Mesodermal cell (in vitro differentiated cells): ENCODE measurements at regions not wholly inside any gene's neighbourhood (a gene's known extent, or its start where the extent isn't known, plus 50 kb on each side); places are given as distances from the start of the nearest gene placed in this dataset.
"Not testable (repeated sequence)": the region's sequence is repeated elsewhere in the genome, so short reads cannot be mapped to it uniquely, and the experiment has no call there.

ENCODE experiments used
- H3K27ac ChIP-seq: 2 replicates; pipeline ENCODE4 v1.7.0; 2013; ENCODE audit warnings: mild to moderate bottlenecking, low read depth, low read length, moderate library complexity; ENCODE audit not compliant: severe bottlenecking
- H3K36me3 ChIP-seq: 2 replicates; pipeline ENCODE4 v1.7.1; 2013; ENCODE audit warnings: mild to moderate bottlenecking, low read length, moderate library complexity; ENCODE audit not compliant: control insufficient read depth, insufficient read depth
- H3K4me1 ChIP-seq: one replicate; pipeline ENCODE4 v1.7.1; 2013; ENCODE audit warnings: mild to moderate bottlenecking, low read length; ENCODE audit not compliant: insufficient read depth, control insufficient read depth, poor library complexity, severe bottlenecking
- H3K4me3 ChIP-seq: 2 replicates; pipeline ENCODE4 v1.7.0; 2013; ENCODE audit warnings: low read length, control low read depth, mild to moderate bottlenecking; ENCODE audit not compliant: insufficient read depth, poor library complexity, severe bottlenecking; ENCODE audit errors: extremely low read depth
- H3K9me3 ChIP-seq: 2 replicates; pipeline ENCODE4 v1.7.1; 2013; ENCODE audit warnings: mild to moderate bottlenecking, low read length, moderate library complexity; ENCODE audit not compliant: control insufficient read depth
- WGBS, 2 experiments: methylation state at CpG; one replicate each; pipeline ENCODE4 v1.1.5; 2013; ENCODE audit warnings: missing lambda C conversion rate in 2 of 2; ENCODE audit not compliant: insufficient coverage in 2 of 2; 5-methylcytosine and 5-hydroxymethylcytosine counted together

DNA sequence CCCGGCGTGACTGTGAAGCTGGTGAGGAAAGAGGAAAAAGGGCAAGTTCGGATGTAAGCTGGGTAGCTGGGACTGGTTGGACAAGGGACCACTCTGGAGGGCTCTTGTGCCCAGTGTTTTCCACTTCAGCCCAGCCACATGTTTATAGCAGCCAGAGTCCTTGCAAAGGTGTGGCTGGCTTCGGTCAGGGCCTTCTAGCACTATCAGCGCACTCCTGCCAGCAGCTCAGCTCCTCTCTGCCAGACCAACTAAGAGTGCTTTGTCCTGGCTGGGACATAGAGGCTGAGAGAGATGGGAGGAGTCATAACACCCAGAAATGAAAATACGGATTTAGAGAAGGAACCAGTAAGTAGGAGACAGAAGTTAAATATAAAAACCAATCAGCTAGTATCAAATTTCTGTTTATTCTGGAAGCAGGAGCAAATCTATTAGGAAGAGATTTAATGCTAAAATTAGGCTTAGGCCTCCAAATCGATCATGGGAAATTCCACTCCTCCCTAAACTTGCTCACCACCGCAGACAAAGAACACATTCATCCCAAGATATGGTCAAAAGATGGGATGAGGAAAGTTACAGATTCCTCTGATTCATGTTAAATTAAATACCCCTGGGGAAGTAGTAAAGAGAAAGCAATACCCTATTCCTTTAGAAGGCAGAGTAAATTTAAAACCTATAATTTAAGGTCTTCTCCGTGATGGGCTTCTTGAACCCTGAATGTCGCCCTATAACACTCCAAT, 135.0 kb downstream of the RALA start:
- no peak overlapping the region for H3K4me3 ChIP-seq
- H3K36me3 ChIP-seq, result no peaks in the 10 kb centered on the region
- H3K27ac ChIP-seq, result no peak overlapping the region
- 92 to 100% methylated on average over 4 to 5 of the region's 10 CpGs for WGBS, 2 experiments
- H3K9me3 ChIP-seq, result peaks cover 8% of the 10 kb centered on the region
- H3K4me1 ChIP-seq, result peaks cover 27% of the 10 kb centered on the region

DNA sequence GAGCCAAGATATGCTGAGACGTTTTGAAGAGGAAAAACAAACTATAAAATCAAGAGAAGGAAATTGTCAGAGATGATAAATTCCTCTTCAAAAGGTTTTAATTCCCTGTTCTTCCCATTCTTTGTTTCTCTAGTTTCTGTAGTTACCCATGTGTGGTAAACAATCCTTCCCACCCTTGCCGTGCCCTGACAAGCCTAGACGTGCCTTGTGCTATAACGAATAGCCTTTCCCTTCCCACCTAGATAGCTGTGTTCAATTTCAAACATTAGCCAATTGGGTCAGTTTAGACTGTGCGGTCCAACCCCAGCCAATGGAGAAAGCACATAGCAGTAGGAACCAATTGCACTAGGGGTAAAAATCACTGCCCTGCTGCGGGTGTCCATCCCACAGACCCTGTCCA, 138.1 kb downstream of the RALA start:
- no peak overlapping the region for H3K4me3 ChIP-seq
- H3K36me3 ChIP-seq, result no peaks in the 10 kb centered on the region
- peaks cover 8% of the 10 kb centered on the region for H3K9me3 ChIP-seq
- WGBS, 2 experiments, result 86 to 93% methylated on average over 4 to 5 of the region's 6 CpGs
- H3K27ac ChIP-seq, result no peak overlapping the region
- peaks cover 17% of the 10 kb centered on the region for H3K4me1 ChIP-seq

DNA sequence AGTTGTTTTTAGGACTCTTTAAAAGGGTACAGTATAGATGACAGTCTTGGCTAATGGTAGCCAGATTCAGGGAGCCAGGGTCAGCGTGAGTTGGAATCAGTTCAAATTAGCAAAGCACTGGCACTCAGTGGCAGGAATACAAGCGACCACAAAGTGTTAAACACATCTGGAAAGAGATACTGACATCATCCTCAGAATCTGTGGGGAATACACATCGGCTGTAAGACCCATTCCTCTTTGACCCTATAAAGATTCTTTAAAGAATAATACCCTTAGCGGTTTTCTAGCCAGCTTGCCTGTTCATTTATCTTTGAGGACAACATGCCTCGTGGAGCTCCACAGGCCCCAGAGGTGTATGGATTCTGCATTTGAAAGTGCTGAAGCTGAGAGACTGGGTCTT, 139.1 kb downstream of the RALA start:
- not testable (repeated sequence) for H3K27ac ChIP-seq, H3K36me3 ChIP-seq, H3K4me3 ChIP-seq, H3K9me3 ChIP-seq
- H3K4me1 ChIP-seq, result peaks cover 17% of the 10 kb centered on the region
- 74 to 93% methylated on average over 2 of the region's 5 CpGs for WGBS, 2 experiments

DNA sequence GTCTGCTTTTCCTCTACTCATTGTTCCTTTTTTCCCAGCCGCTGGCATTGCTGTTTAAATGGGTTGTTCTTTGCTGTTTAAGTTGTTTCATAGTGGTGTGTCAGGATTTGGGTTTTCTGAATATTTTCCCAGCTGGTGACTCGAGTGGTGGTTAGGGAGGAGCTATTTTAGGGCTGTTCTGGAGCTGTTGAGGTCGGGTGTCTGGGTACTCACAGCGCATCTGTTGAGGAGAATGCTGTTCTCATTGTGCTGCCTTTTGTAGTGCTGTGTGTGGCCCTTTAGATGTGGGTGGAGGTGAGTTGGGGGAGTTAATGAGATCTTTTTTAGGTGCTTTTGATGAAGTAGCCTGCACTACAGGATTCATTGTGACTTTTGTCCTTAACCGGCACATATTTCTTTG, 139.5 kb downstream of the RALA start:
- not testable (repeated sequence) for H3K27ac ChIP-seq, H3K36me3 ChIP-seq, H3K4me3 ChIP-seq, H3K9me3 ChIP-seq
- WGBS, 2 experiments, result 43 to 48% methylated on average over 3 of the region's 5 CpGs
- peaks cover 15% of the 10 kb centered on the region for H3K4me1 ChIP-seq

DNA sequence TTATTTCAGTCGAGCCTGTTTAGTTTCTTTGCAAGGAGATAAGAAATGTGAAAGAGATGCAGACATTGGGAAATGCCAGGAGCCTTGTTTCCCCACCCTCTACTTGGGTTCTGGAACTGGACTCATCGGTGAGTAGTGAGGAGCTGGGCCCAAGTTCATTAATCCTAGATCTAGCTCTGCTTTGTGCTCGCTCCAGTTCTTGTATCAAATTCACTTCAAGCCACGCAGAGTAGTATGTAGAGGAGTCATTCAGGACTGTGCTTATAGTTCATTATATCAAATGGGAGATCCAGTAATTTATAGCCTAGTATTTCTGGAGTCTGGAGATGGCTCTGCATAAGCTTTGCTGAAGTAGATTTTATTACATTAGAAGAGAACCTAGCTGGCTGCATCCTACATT, 142.5 kb downstream of the RALA start:
- not testable (repeated sequence) for H3K9me3 ChIP-seq, H3K36me3 ChIP-seq, H3K4me1 ChIP-seq, H3K27ac ChIP-seq, H3K4me3 ChIP-seq
- 94 to 100% methylated on average over 1 to 3 of the region's 4 CpGs for WGBS, 2 experiments

DNA sequence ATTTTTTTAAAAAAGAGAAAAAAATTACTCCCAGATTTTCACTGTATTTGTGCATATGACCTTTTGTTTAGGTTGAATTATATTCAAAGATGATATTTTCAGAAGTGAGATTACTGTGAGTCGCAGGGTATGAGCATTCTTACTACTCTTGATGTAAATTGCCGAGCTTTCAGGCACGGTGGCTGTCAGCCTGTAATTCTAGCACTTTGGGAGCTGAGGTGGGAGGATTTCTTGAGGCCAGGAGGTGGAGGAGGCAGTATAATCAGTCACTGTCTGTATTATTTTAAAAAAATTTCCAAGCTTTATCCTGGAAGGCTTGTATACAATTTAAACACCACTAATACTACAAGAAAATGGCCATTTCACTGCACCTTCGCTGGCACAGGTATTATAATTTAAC, 145.1 kb downstream of the RALA start:
- not testable (repeated sequence) for H3K4me3 ChIP-seq, H3K4me1 ChIP-seq, H3K9me3 ChIP-seq, H3K36me3 ChIP-seq, H3K27ac ChIP-seq
- no CpG with 5 or more reads among the region's 4 CpGs for WGBS, 2 experiments

DNA sequence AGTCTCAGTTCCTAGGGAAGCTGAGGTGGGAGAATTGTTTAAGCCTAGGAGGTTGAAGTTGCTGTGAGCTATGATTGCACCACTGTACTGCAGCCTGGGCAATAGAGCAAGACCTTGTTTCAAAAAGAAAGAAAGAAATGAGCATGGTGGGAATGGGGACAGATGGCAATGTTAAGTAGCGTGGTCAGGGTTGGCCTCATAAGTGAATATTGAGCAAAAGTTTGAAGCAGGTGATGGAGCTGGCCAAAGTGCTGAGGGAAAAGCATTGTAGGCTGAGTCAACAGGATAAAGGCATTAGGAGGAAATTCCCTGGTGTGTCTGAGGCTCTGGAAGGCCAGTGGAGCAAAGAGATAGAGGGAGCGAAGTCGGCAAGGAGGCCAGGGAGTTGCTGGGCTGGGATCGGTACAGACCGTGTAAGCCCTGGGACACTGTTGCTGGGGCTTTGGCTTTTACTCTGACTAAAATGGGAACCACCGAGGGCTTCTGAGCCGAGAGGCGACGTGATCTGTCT, 151.0 kb downstream of the RALA start:
- H3K4me3 ChIP-seq, H3K36me3 ChIP-seq, H3K4me1 ChIP-seq, H3K9me3 ChIP-seq, H3K27ac ChIP-seq: not testable (repeated sequence)
- 94 to 96% methylated on average over 9 of the region's 9 CpGs for WGBS, 2 experiments

DNA sequence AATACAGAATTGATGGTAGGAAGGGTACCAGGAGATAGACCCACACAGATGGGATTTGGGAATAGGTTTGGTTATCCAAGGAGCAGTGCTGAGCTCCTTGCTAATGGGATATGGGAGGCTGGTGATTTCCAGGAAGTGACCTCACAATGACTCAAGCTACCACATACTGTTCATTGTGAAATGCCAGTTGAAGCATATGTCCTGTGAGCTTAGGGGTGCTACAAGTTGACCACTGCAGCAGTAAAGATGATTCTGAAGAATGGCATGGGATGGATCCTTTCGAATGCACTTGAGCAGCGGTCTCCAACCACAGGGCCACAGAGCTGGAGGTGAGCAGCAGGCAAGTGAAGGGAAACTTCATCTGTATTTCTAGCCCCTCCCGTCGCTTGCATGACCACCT, 158.2 kb downstream of the RALA start:
- not testable (repeated sequence) for H3K4me3 ChIP-seq, H3K4me1 ChIP-seq, H3K27ac ChIP-seq, H3K36me3 ChIP-seq, H3K9me3 ChIP-seq
- WGBS, 2 experiments, result no CpG with 5 or more reads among the region's 4 CpGs

DNA sequence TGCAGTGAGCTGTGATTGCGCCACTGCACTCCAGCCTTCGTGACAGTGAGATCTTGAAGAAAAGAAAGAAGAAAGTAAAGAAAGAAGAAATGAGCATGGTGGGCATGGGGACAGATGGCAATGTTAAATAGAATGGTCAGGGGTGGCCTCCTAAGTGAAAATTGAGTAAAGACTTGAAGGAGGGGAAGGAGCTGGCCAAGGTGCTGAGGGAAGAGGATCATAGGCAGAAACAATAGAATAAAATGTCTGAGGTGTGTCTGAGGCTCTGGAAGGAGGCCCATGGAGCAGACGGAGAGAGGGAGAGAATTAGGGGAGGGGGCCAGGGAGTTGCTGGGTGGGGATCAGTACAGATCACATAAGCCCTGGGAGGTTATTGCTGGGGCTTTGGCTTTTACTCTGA, 163.1 kb downstream of the RALA start:
- H3K9me3 ChIP-seq, H3K36me3 ChIP-seq, H3K4me3 ChIP-seq, H3K4me1 ChIP-seq, H3K27ac ChIP-seq: not testable (repeated sequence)
- 80 to 93% methylated on average over 2 to 3 of the region's 3 CpGs for WGBS, 2 experiments

DNA sequence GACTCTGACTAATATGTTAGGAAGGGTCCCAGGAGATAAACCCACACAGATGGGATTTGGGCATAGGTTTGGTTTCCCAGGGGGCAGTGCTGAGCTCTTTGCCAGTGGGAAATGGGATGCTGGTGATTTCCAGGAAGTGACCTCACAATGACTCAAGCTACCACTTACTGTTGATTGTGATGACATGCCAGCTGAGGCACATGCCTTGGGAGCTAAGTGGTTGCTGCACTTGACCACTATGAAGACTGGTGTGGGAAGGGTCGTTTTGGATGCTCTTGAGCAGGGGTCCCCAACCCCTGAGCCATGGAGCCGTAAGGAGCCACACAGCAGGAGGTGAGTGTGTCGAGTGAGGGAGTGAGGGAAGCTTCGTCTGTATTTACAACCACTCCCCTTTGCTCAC, 159.0 kb upstream of the CDK13 start:
- not testable (repeated sequence) for H3K27ac ChIP-seq, H3K36me3 ChIP-seq, H3K9me3 ChIP-seq, H3K4me1 ChIP-seq, H3K4me3 ChIP-seq
- WGBS, 2 experiments, result 90% methylated on average over 1 of the region's 4 CpGs; no CpG with 5 or more reads in 1 of the 2 experiments

DNA sequence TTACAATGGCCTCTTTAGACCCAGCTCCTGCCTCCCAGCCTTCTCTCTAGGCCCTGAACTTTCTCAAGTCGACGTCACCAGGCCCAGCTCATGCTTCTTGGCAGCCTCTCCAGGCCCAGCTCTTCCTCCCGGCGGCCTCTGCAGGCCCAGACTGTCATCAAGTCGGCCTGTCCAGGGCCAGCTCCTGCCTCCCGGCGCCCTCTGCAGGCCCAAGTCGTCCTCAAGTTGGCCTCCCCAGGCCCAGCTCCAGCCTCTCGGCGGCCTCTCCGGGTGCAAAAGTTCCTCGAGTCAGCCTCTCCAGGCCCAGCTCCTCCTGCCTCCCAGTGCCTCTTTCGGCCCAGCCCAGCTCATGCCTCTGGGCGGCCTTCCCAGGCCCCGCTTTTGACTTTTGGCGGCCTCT, 158.1 kb upstream of the CDK13 start:
- H3K4me1 ChIP-seq, H3K4me3 ChIP-seq, H3K36me3 ChIP-seq, H3K27ac ChIP-seq, H3K9me3 ChIP-seq: not testable (repeated sequence)
- 88 to 90% methylated on average over 9 of the region's 16 CpGs for WGBS, 2 experiments
